H1 (cell line): ENCODE measurements at regions not wholly inside any gene's neighbourhood (a gene's known extent, or its start where the extent isn't known, plus 50 kb on each side); places are given as distances from the start of the nearest gene placed in this dataset.
A peak's percentile ranks its signal among the peaks of the same experiment; 100 is the strongest.

ENCODE experiments used
- CTCF ChIA-PET: fragments of 300-600 bp; sonication (Branson Sonifier 250); formaldehyde crosslinking; loops from one replicate; lab custom pipeline; 2021; ENCODE audit not compliant: partially characterized antibody; lab: Charles Lee
- POLR2A ChIA-PET: fragments of 300-600 bp; sonication (Branson Sonifier 250); formaldehyde crosslinking; loops from one replicate; lab custom pipeline; 2021; ENCODE audit warnings: inconsistent platforms; ENCODE audit not compliant: partially characterized antibody; lab: Charles Lee
- DNase-seq, 2 experiments: peaks; one replicate each; pipeline versions ENCODE4 v3.0.0 to v3.0.0-alpha.2; 2010 to 2022; ENCODE audit warnings: low spot score in 2 of 2, low read depth in 1 of 2, mixed read lengths in 1 of 2
- FAIRE-seq: peaks from 2 replicates; lab custom pipeline; 2011; peaks lifted over from hg19 to GRCh38; lab: Jason Lieb, UNC
- H2AFZ ChIP-seq: 2 replicates; pipeline ENCODE4 v1.8.1; 2012; ENCODE audit warnings: low read length, inconsistent platforms
- H2AK5ac ChIP-seq: 2 replicates; pipeline ENCODE4 v1.6.1; 2013; ENCODE audit warnings: low read depth, low read length
- H2BK120ac ChIP-seq: replicated peaks from 2 replicates; pipeline ENCODE3; 2013; ENCODE audit warnings: low read depth, low read length, inconsistent platforms
- H2BK12ac ChIP-seq: 2 replicates; pipeline ENCODE4 v1.6.1; 2013; ENCODE audit warnings: low read depth, low read length
- H2BK15ac ChIP-seq: 2 replicates; pipeline ENCODE4 v1.6.1; 2013; ENCODE audit warnings: low read length
- H2BK20ac ChIP-seq: 2 replicates; pipeline ENCODE4 v1.6.1; 2013; ENCODE audit warnings: low read length
- H2BK5ac ChIP-seq: 2 replicates; pipeline ENCODE4 v1.6.1; 2013; ENCODE audit warnings: low read depth, low read length
- H3K14ac ChIP-seq: 2 replicates; pipeline ENCODE4 v1.6.1; 2013; ENCODE audit warnings: inconsistent platforms; ENCODE audit not compliant: insufficient read length
- H3K18ac ChIP-seq: 2 replicates; pipeline ENCODE4 v1.6.1; 2013; ENCODE audit warnings: low read length; ENCODE audit errors: extremely low read depth
- H3K23ac ChIP-seq: 2 replicates; pipeline ENCODE4 v1.6.1; 2013; ENCODE audit warnings: inconsistent platforms; ENCODE audit not compliant: insufficient read length
- H3K23me2 ChIP-seq: 2 replicates; pipeline ENCODE4 v1.6.1; 2013; ENCODE audit warnings: low read depth, low read length
- H3K27ac ChIP-seq: 2 replicates; pipeline ENCODE4 v1.6.1; 2011; ENCODE audit warnings: low read depth, low read length, inconsistent platforms
- H3K27me3 ChIP-seq, 4 experiments: replicated peaks in 1 of 4; 1 replicate in 1 of 4; 2 replicates in 3 of 4; pipeline versions ENCODE4 v1.6.1 to v1.8.1; 2011 to 2013; ENCODE audit warnings: low read length in 3 of 4, mild to moderate bottlenecking in 3 of 4, inconsistent platforms in 2 of 4, mixed read lengths in 2 of 4, moderate library complexity in 1 of 4; ENCODE audit not compliant: control insufficient read depth in 3 of 4, insufficient read depth in 3 of 4; ENCODE audit errors: extremely low read depth in 1 of 4
- H3K36me3 ChIP-seq, 4 experiments: 2 replicates each; pipeline versions ENCODE4 v1.6.1 to v1.8.1; 2011 to 2013; ENCODE audit warnings: mild to moderate bottlenecking in 4 of 4, low read length in 3 of 4, moderate library complexity in 2 of 4, control low read depth in 1 of 4, inconsistent platforms in 1 of 4; ENCODE audit not compliant: insufficient read depth in 4 of 4, control insufficient read depth in 2 of 4
- H3K4ac ChIP-seq: replicated peaks from 2 replicates; pipeline ENCODE3; 2013; ENCODE audit warnings: low read length, low read depth, mixed read lengths, inconsistent platforms; ENCODE audit not compliant: insufficient read length
- H3K4me1 ChIP-seq, 4 experiments: replicated peaks in 1 of 4; 1 replicate in 1 of 4; 2 replicates in 3 of 4; pipeline versions ENCODE4 v1.6.1 to v1.8.1; 2011 to 2013; ENCODE audit warnings: low read length in 3 of 4, inconsistent platforms in 2 of 4, mixed read lengths in 1 of 4; ENCODE audit not compliant: insufficient read depth in 4 of 4, control insufficient read depth in 3 of 4
- H3K4me2 ChIP-seq, 2 experiments: 2 replicates each; pipeline versions ENCODE4 v1.6.1 to v1.8.1; 2011 to 2013; ENCODE audit warnings: low read depth in 2 of 2, low read length in 2 of 2, control low read depth in 1 of 2, inconsistent platforms in 1 of 2, mild to moderate bottlenecking in 1 of 2; ENCODE audit not compliant: insufficient read depth in 1 of 2
- H3K4me3 ChIP-seq, 4 experiments: fragments of 200-600, 300-600 bp in 1 of 4; sonication (generic), shearing (Covaris generic), sonication (Bioruptor Twin) in 1 of 4; 2 replicates each; pipeline versions ENCODE4 v1.5.1 to v1.8.1; 2011 to 2016; ENCODE audit warnings: low read length in 4 of 4, low read depth in 3 of 4, control low read depth in 2 of 4, inconsistent platforms in 2 of 4, mild to moderate bottlenecking in 2 of 4, mixed read lengths in 1 of 4, moderate library complexity in 1 of 4; ENCODE audit not compliant: insufficient read depth in 2 of 4; ENCODE audit errors: extremely low read depth in 1 of 4
- H3K56ac ChIP-seq: replicated peaks from 2 replicates; pipeline ENCODE3; 2013; ENCODE audit warnings: low read depth, mild to moderate bottlenecking, mixed read lengths, low read length, inconsistent platforms; ENCODE audit not compliant: insufficient read length
- H3K79me1 ChIP-seq: 2 replicates; pipeline ENCODE4 v1.6.1; 2013; ENCODE audit warnings: low read depth, low read length, control low read depth
- H3K79me2 ChIP-seq, 2 experiments: 2 replicates each; pipeline versions ENCODE4 v1.6.1 to v1.8.1; 2012 to 2013; ENCODE audit warnings: low read length in 2 of 2, mild to moderate bottlenecking in 2 of 2, inconsistent platforms in 1 of 2; ENCODE audit not compliant: insufficient read depth in 2 of 2, control insufficient read depth in 1 of 2
- H3K9ac ChIP-seq, 4 experiments: replicated peaks in 1 of 4; 1 replicate in 1 of 4; 2 replicates in 3 of 4; pipeline versions ENCODE4 v1.6.1 to v1.8.1; 2011 to 2013; ENCODE audit warnings: low read depth in 3 of 4, low read length in 3 of 4, control low read depth in 2 of 4, mild to moderate bottlenecking in 2 of 4, moderate library complexity in 2 of 4, inconsistent platforms in 1 of 4; ENCODE audit errors: extremely low read depth in 1 of 4
- H3K9me3 ChIP-seq, 2 experiments: 2 replicates each; pipeline versions ENCODE4 v1.6.1 to v1.8.1; 2012 to 2013; ENCODE audit warnings: mild to moderate bottlenecking in 2 of 2, moderate library complexity in 2 of 2, control low read depth in 1 of 2, inconsistent platforms in 1 of 2, low read depth in 1 of 2, low read length in 1 of 2, mixed read lengths in 1 of 2; ENCODE audit not compliant: insufficient read depth in 2 of 2
- H4K20me1 ChIP-seq, 2 experiments: replicated peaks in 1 of 2; 2 replicates each; pipeline versions ENCODE3 to v1.8.1; 2011 to 2013; ENCODE audit warnings: inconsistent platforms in 2 of 2, low read length in 2 of 2, mild to moderate bottlenecking in 1 of 2; ENCODE audit not compliant: insufficient read depth in 2 of 2, control insufficient read depth in 1 of 2
- H4K5ac ChIP-seq: 2 replicates; pipeline ENCODE4 v1.6.1; 2013; ENCODE audit warnings: low read length, low read depth, mixed read lengths, inconsistent platforms; ENCODE audit not compliant: insufficient read length
- H4K8ac ChIP-seq: 2 replicates; pipeline ENCODE4 v1.8.0; 2013; ENCODE audit warnings: mild to moderate bottlenecking, moderate library complexity, low read length, inconsistent platforms; ENCODE audit not compliant: insufficient read depth; ENCODE audit errors: extremely low read depth
- H4K91ac ChIP-seq: replicated peaks from 2 replicates; pipeline ENCODE3; 2013; ENCODE audit warnings: low read length, mixed read lengths, inconsistent platforms; ENCODE audit not compliant: insufficient read length
- EGR1 ChIP-seq: IDR thresholded peaks from 2 replicates; pipeline ENCODE4 v1.6.1; 2011; ENCODE audit warnings: low read depth, low read length, borderline replicate concordance
- EP300 ChIP-seq, 2 experiments: IDR thresholded peaks; 1 replicate in 1 of 2; 2 replicates in 1 of 2; pipeline ENCODE4 v1.6.1; 2011 to 2012; ENCODE audit warnings: low read depth in 2 of 2, low read length in 2 of 2, mild to moderate bottlenecking in 2 of 2, borderline replicate concordance in 1 of 2, inconsistent platforms in 1 of 2, moderate library complexity in 1 of 2
- FOSL1 ChIP-seq: IDR thresholded peaks from 2 replicates; pipeline ENCODE4 v1.6.1; 2011; ENCODE audit warnings: mild to moderate bottlenecking, low read depth, low read length, moderate library complexity; ENCODE audit not compliant: insufficient read depth
- JUN ChIP-seq: IDR thresholded peaks from 2 replicates; pipeline ENCODE4 v1.6.1; 2011; ENCODE audit warnings: low read depth, mild to moderate bottlenecking, improper control_type of control experiment, low read length
- KDM5A ChIP-seq: fragments of 200-600 bp; IDR thresholded peaks from 2 replicates; pipeline ENCODE4 v1.7.1; 2012; ENCODE audit warnings: mild to moderate bottlenecking, low read length, inconsistent platforms, mixed read lengths
- NANOG ChIP-seq: IDR thresholded peaks from 2 replicates; pipeline ENCODE4 v1.6.1; 2011; ENCODE audit warnings: low read length, low read depth, mild to moderate bottlenecking, inconsistent platforms; ENCODE audit not compliant: insufficient read depth, poor library complexity, severe bottlenecking
- PHF8 ChIP-seq: fragments of 200-600 bp; sonication (generic); conservative IDR thresholded peaks from 2 replicates; pipeline ENCODE4 v1.7.1; 2012; ENCODE audit warnings: low read depth, mild to moderate bottlenecking, inconsistent platforms, low read length, moderate library complexity
- POLR2AphosphoS5 ChIP-seq: IDR thresholded peaks from 2 replicates; pipeline ENCODE4 v1.6.1; 2011; ENCODE audit warnings: low read depth, low read length
- SRF ChIP-seq: IDR thresholded peaks from 2 replicates; pipeline ENCODE4 v1.6.1; 2011; ENCODE audit warnings: mild to moderate bottlenecking, low read depth, low read length, moderate library complexity
- TAF7 ChIP-seq: optimal IDR thresholded peaks from 2 replicates; pipeline ENCODE3; 2011; ENCODE audit warnings: low read depth, mild to moderate bottlenecking, inconsistent platforms, low read length, moderate library complexity, borderline replicate concordance
- TCF12 ChIP-seq: IDR thresholded peaks from 2 replicates; pipeline ENCODE4 v1.6.1; 2011; ENCODE audit warnings: low read depth, mild to moderate bottlenecking, low read length
- USF2 ChIP-seq: IDR thresholded peaks from 2 replicates; pipeline ENCODE4 v1.6.1; 2011; ENCODE audit warnings: low read length, improper control_type of control experiment
- WGBS, 2 experiments: shearing (Covaris generic) in 1 of 2; methylation state at CpG; one replicate each; pipeline versions ENCODE4 v1.1.6 to v1.1.7; 2013 to 2015; ENCODE audit warnings: low lambda C conversion rate in 2 of 2, mixed read lengths in 2 of 2, inconsistent platforms in 1 of 2, low coverage in 1 of 2, missing lambda C conversion rate in 1 of 2; ENCODE audit not compliant: insufficient replicate concordance in 2 of 2, insufficient coverage in 1 of 2, insufficient read length in 1 of 2; ENCODE audit errors: extremely low coverage in 1 of 2, missing lambda C conversion rate in 1 of 2; 5-methylcytosine and 5-hydroxymethylcytosine counted together

- H4K8ac ChIP-seq, result no peak overlapping the region
- no peak overlapping the region for H3K18ac ChIP-seq
- no peaks in the 10 kb centered on the region for H3K36me3 ChIP-seq
- H3K79me1 ChIP-seq, result no peaks in the 10 kb centered on the region
- H3K9me3 ChIP-seq, result peaks cover 0 to 3% of the 10 kb centered on the region in 2 experiments; a peak in 1 of 4 replicates
- no peaks in the 10 kb centered on the region for H3K27me3 ChIP-seq
- H2BK120ac ChIP-seq, result no peak overlapping the region
- ChIA-PET POLR2A (no interaction called here), CTCF (interaction anchor here (1.0 to 1.2 kb wide), 2 partner anchors 8 to 9 kb away, joined by 3 read pairs; no protein-coding TSS in a partner anchor)
- DNase-seq (no peak), FAIRE-seq (no peak)
- no peaks in the 10 kb centered on the region for H3K4me1 ChIP-seq
- no peak overlapping the region for H3K23ac ChIP-seq
- H3K9ac ChIP-seq, result no peak overlapping the region
- no peak overlapping the region for H4K91ac ChIP-seq
- no peak overlapping the region for H2BK15ac ChIP-seq
- no peaks in the 10 kb centered on the region for H3K23me2 ChIP-seq
- no peak overlapping the region for H3K14ac ChIP-seq
- H3K56ac ChIP-seq, result no peak overlapping the region
- H3K4ac ChIP-seq, result no peak overlapping the region
- H2AFZ ChIP-seq, result 0 out of 2 replicates have a peak overlapping the region, but pooled peaks have one; percentile 2
- no peak overlapping the region for H3K4me3 ChIP-seq
- H4K5ac ChIP-seq, result no peak overlapping the region
- no peak overlapping the region for H2AK5ac ChIP-seq
- no peak overlapping the region for H2BK12ac ChIP-seq
- no peak overlapping the region for H2BK5ac ChIP-seq
- H2BK20ac ChIP-seq, result no peak overlapping the region
- no peaks in the 10 kb centered on the region for H3K79me2 ChIP-seq
- H3K27ac ChIP-seq, result no peak overlapping the region
- H3K4me2 ChIP-seq, result no peak overlapping the region
- WGBS, 2 experiments, result 84% methylated on average over 7 of the region's 7 CpGs; no CpG with 5 or more reads in 1 of the 2 experiments
- no peaks in the 10 kb centered on the region for H4K20me1 ChIP-seq
- no peak for TF ChIP-seq FOSL1
- no peak for TF ChIP-seq KDM5A
- no peak for TF ChIP-seq NANOG
- no peak for TF ChIP-seq POLR2AphosphoS5
- no peak for TF ChIP-seq JUN
- no peak for TF ChIP-seq TCF12
- TF ChIP-seq EGR1, result no peak
- TF ChIP-seq EP300 (IDR thresholded peaks at IDR 0.05; ENCODE audit: borderline replicate concordance in 1 of 2, low read depth in 2 of 2, low read length in 2 of 2), result no peak
- TF ChIP-seq PHF8, result no peak
- no peak for TF ChIP-seq SRF
- no peak for TF ChIP-seq TAF7
- no peak for TF ChIP-seq USF2
These were observed 184.4 kb upstream of the HTR2A start for GRCh38 chr13:47081246-47081645.
